Left ventricle myocardium inferior (tissue), 1 donor: ENCODE measurements at regions not wholly inside any gene's neighbourhood (a gene's known extent, or its start where the extent isn't known, plus 50 kb on each side); places are given as distances from the start of the nearest gene placed in this dataset.

Experiments used
- DNase-seq: peaks from one replicate; pipeline ENCODE4 v3.0.0-alpha.2; 2020
- H3K27ac ChIP-seq: fragments of 200-600 bp; replicated peaks from 2 replicates; pipeline ENCODE4 v1.8.0; 2021
- H3K27me3 ChIP-seq: fragments of 200-600 bp; 2 replicates; pipeline ENCODE4 v1.8.0; 2021; ENCODE audit warnings: low read depth
- H3K36me3 ChIP-seq: fragments of 200-600 bp; 2 replicates; pipeline ENCODE4 v1.8.0; 2021
- H3K4me1 ChIP-seq: fragments of 200-600 bp; 2 replicates; pipeline ENCODE4 v1.8.0; 2021
- H3K4me3 ChIP-seq: fragments of 200-600 bp; 2 replicates; pipeline ENCODE4 v1.8.0; 2021; ENCODE audit warnings: mild to moderate bottlenecking, moderate library complexity
- H3K9me3 ChIP-seq: fragments of 200-600 bp; replicated peaks from 2 replicates; pipeline ENCODE4 v1.8.0; 2021
- intact Hi-C: fragments of 100-400 bp; cut with micrococcal nuclease; formaldehyde crosslinking; loops from one replicate; pipeline ENCODE4 v1.11.0; 2022
- TF ChIP-seq, protein P1 (sequence below): fragments of 200-600 bp; IDR thresholded peaks from 2 replicates; pipeline ENCODE4 v1.8.0; 2021; ENCODE audit warnings: antibody characterized with exemption, mild to moderate bottlenecking, borderline replicate concordance
- donor health status: DM: no; HTN: yes; CAD: no; lungs with severe emphysema.

- TF ChIP-seq, protein P1, sequence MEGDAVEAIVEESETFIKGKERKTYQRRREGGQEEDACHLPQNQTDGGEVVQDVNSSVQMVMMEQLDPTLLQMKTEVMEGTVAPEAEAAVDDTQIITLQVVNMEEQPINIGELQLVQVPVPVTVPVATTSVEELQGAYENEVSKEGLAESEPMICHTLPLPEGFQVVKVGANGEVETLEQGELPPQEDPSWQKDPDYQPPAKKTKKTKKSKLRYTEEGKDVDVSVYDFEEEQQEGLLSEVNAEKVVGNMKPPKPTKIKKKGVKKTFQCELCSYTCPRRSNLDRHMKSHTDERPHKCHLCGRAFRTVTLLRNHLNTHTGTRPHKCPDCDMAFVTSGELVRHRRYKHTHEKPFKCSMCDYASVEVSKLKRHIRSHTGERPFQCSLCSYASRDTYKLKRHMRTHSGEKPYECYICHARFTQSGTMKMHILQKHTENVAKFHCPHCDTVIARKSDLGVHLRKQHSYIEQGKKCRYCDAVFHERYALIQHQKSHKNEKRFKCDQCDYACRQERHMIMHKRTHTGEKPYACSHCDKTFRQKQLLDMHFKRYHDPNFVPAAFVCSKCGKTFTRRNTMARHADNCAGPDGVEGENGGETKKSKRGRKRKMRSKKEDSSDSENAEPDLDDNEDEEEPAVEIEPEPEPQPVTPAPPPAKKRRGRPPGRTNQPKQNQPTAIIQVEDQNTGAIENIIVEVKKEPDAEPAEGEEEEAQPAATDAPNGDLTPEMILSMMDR, result no peak
- Histone ChIP-seq H3K9me3 (peaks cover 24% of the 10 kb centered on the region), H3K36me3 (no peaks in the 10 kb centered on the region), H3K4me1 (no peaks in the 10 kb centered on the region), H3K27ac (no peak overlapping the region), H3K27me3 (no peaks in the 10 kb centered on the region), H3K4me3 (no peak overlapping the region)
- intact Hi-C loops, result no loop called here
- DNase-seq, result no peak
Measured at GRCh38 chr3:146732325-146732724, 127.2 kb upstream of the PLSCR5 start.

GRCh38 chr3:146715170-146715569 lies 110.0 kb upstream of the PLSCR5 start:
- no peaks in the 10 kb centered on the region for H3K4me1 ChIP-seq
- H3K27ac ChIP-seq, result no peak overlapping the region
- DNase-seq, result no peak
- TF ChIP-seq, protein P1, result no peak
- H3K9me3 ChIP-seq, result no peaks in the 10 kb centered on the region
- no peaks in the 10 kb centered on the region for H3K36me3 ChIP-seq
- intact Hi-C loops, result no loop called here
- no peaks in the 10 kb centered on the region for H3K27me3 ChIP-seq
- H3K4me3 ChIP-seq, result no peak overlapping the region

DNA sequence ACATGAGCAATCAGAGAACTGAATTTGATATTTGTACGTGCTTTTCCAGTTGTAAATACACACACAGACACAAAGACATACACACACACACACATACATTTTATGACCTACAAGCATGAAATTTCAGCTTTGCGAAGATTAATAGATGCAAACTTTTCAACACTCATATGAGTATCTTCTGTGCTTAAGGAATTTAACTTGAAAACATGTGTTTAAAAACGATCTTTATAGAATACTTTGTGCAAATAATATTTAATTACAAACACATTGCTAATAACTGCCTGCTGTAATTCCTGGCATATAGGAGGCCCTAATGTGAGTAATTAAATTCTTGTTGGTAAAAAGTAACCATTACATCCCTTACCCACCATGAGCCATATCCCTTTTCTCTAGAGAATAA lies 107.7 kb upstream of the PLSCR5 start:
- intact Hi-C loops, result no loop called here
- no peak for DNase-seq
- H3K9me3 ChIP-seq, result no peaks in the 10 kb centered on the region
- no peak overlapping the region for H3K4me3 ChIP-seq
- no peaks in the 10 kb centered on the region for H3K36me3 ChIP-seq
- no peaks in the 10 kb centered on the region for H3K4me1 ChIP-seq
- TF ChIP-seq, protein P1, result no peak
- H3K27me3 ChIP-seq, result no peaks in the 10 kb centered on the region
- no peak overlapping the region for H3K27ac ChIP-seq

- TF ChIP-seq, protein P1, result no peak
- intact Hi-C loops, result no loop called here
- H3K27ac ChIP-seq, result no peak overlapping the region
- no peaks in the 10 kb centered on the region for H3K27me3 ChIP-seq
- H3K36me3 ChIP-seq, result no peaks in the 10 kb centered on the region
- H3K4me3 ChIP-seq, result no peak overlapping the region
- H3K9me3 ChIP-seq, result no peaks in the 10 kb centered on the region
- no peaks in the 10 kb centered on the region for H3K4me1 ChIP-seq
- DNase-seq, result no peak
Measured at GRCh38 chr3:146709969-146710368, 104.8 kb upstream of the PLSCR5 start.

GRCh38 chr3:146705225-146705624 lies 100.1 kb upstream of the PLSCR5 start:
- TF ChIP-seq, protein P1, result no peak
- no peak overlapping the region for H3K27ac ChIP-seq
- intact Hi-C loops, result no loop called here
- H3K4me3 ChIP-seq, result no peak overlapping the region
- no peaks in the 10 kb centered on the region for H3K36me3 ChIP-seq
- no peak for DNase-seq
- no peaks in the 10 kb centered on the region for H3K4me1 ChIP-seq
- H3K9me3 ChIP-seq, result no peaks in the 10 kb centered on the region
- H3K27me3 ChIP-seq, result no peaks in the 10 kb centered on the region

- TF ChIP-seq, protein P1, result no peak
- Histone ChIP-seq H3K36me3 (no peaks in the 10 kb centered on the region), H3K9me3 (no peaks in the 10 kb centered on the region), H3K27ac (no peak overlapping the region), H3K27me3 (no peaks in the 10 kb centered on the region), H3K4me1 (no peaks in the 10 kb centered on the region), H3K4me3 (no peak overlapping the region)
- no peak for DNase-seq
- intact Hi-C loops, result no loop called here
Measured at GRCh38 chr3:146702237-146702636, 97.1 kb upstream of the PLSCR5 start.
